IPS-NIHi11 (cell line): ENCODE measurements at regions not wholly inside any gene's neighbourhood (a gene's known extent, or its start where the extent isn't known, plus 50 kb on each side); places are given as distances from the start of the nearest gene placed in this dataset.

Experiments used
- DNase-seq: peaks from one replicate; pipeline ENCODE4 v3.0.0; 2012; ENCODE audit warnings: mixed read lengths, low spot score

- DNase-seq, result peak; percentile 58
These were observed 52.0 kb downstream of the MAGEF1 start for GRCh38 chr3:184659797-184660301.

GRCh38 chr3:184658223-184658928 is 53.5 kb downstream of the MAGEF1 start:
- no peak for DNase-seq

GRCh38 chr3:184656829-184657681 is 54.8 kb downstream of the MAGEF1 start:
- DNase-seq, result peak; percentile 64

GRCh38 chr3:184656458-184656828 is 55.4 kb downstream of the MAGEF1 start:
- DNase-seq, result no peak

GRCh38 chr3:184655597-184655996 is 56.3 kb downstream of the MAGEF1 start:
- DNase-seq, result no peak

GRCh38 chr3:184654375-184654774 is 57.5 kb downstream of the MAGEF1 start:
- DNase-seq, result no peak

GRCh38 chr3:184652465-184652864 is 59.4 kb downstream of the MAGEF1 start:
- DNase-seq, result no peak

GRCh38 chr3:184651904-184652303 is 60.0 kb downstream of the MAGEF1 start:
- no peak for DNase-seq

GRCh38 chr3:184648636-184649035 is 63.2 kb downstream of the MAGEF1 start:
- DNase-seq, result no peak

GRCh38 chr3:184647405-184647936 is 64.4 kb downstream of the MAGEF1 start:
- DNase-seq, result no peak

- DNase-seq, result no peak
These were observed 66.5 kb downstream of the MAGEF1 start for GRCh38 chr3:184645336-184645735.

- DNase-seq, result no peak
These were observed 68.4 kb downstream of the MAGEF1 start for GRCh38 chr3:184643442-184643841.

- DNase-seq, result no peak
These were observed 69.1 kb downstream of the MAGEF1 start for GRCh38 chr3:184642631-184643285.

GRCh38 chr3:184641430-184641829 is 70.4 kb downstream of the MAGEF1 start:
- no peak for DNase-seq

GRCh38 chr3:184639351-184639750 is 72.5 kb downstream of the MAGEF1 start:
- no peak for DNase-seq

GRCh38 chr3:184637705-184638104 is 74.2 kb downstream of the MAGEF1 start:
- DNase-seq, result no peak

GRCh38 chr3:184636741-184637316 is 75.0 kb downstream of the MAGEF1 start:
- DNase-seq, result peak; percentile 55

- DNase-seq, result no peak
These were observed 74.2 kb downstream of the EPHB3 start for GRCh38 chr3:184635774-184636173.

GRCh38 chr3:184635126-184635525 is 73.5 kb downstream of the EPHB3 start:
- no peak for DNase-seq

- no peak for DNase-seq
These were observed 71.6 kb downstream of the EPHB3 start for GRCh38 chr3:184633237-184633579.

GRCh38 chr3:184632551-184633236 is 71.1 kb downstream of the EPHB3 start:
- no peak for DNase-seq
